Panc1 (cell line): ENCODE measurements at regions not wholly inside any gene's neighbourhood (a gene's known extent, or its start where the extent isn't known, plus 50 kb on each side); places are given as distances from the start of the nearest gene placed in this dataset.

Source experiments
- ATAC-seq: fragments of 200-7000 bp; cut with Tn5 transposase; 2 replicates; pipeline ENCODE4 v1.9.1; 2020; ENCODE audit warnings: mild to moderate bottlenecking, moderate library complexity
- BruUV-seq: library from RNA; stranded (reverse); fragments of 400-500 nt; replicated peaks from 2 replicates; lab custom pipeline; 2021; lab: Mats Ljungman, UMichigan
- CTCF ChIA-PET: fragments of 300-600 bp; sonication (Branson Sonifier 250); formaldehyde crosslinking; loops from one replicate; lab custom pipeline; 2022; ENCODE audit warnings: antibody characterized with exemption; lab: Charles Lee
- POLR2A ChIA-PET: fragments of 300-600 bp; sonication (Branson Sonifier 250); formaldehyde crosslinking; loops from one replicate; lab custom pipeline; 2022; ENCODE audit warnings: antibody characterized with exemption; lab: Charles Lee
- DNase-seq: peaks from one replicate; pipeline ENCODE4 v3.0.0-alpha.2; 2010; ENCODE audit warnings: low read depth, low spot score
- H3K27ac ChIP-seq: 2 replicates; pipeline ENCODE4 v1.5.1; 2011; ENCODE audit warnings: mild to moderate bottlenecking, low read length, inconsistent platforms
- H3K27me3 ChIP-seq: fragments of 200-500 bp; sonication (Bioruptor generic); 2 replicates; pipeline ENCODE4 v1.6.0; 2014; ENCODE audit warnings: low read length, inconsistent platforms; ENCODE audit not compliant: control insufficient read depth, insufficient read depth
- H3K36me3 ChIP-seq: fragments of 200-500 bp; sonication (Bioruptor generic); 2 replicates; pipeline ENCODE4 v1.5.1; 2014; ENCODE audit warnings: inconsistent platforms, mild to moderate bottlenecking, low read length, moderate library complexity; ENCODE audit not compliant: control insufficient read depth, insufficient read depth
- H3K4me1 ChIP-seq: 2 replicates; pipeline ENCODE4 v1.5.1; 2011; ENCODE audit warnings: inconsistent platforms, mild to moderate bottlenecking, low read length, moderate library complexity; ENCODE audit not compliant: control insufficient read depth, insufficient read depth
- H3K4me3 ChIP-seq, 2 experiments: 2 replicates each; pipeline ENCODE4 v1.5.1; 2011 to 2012; ENCODE audit warnings: low read depth in 2 of 2, low read length in 2 of 2, mild to moderate bottlenecking in 2 of 2, inconsistent platforms in 1 of 2, moderate library complexity in 1 of 2
- H3K9me3 ChIP-seq: fragments of 200-500 bp; sonication (Bioruptor generic); 2 replicates; pipeline ENCODE4 v1.5.1; 2014; ENCODE audit warnings: low read depth, mild to moderate bottlenecking, inconsistent platforms, low read length, moderate library complexity; ENCODE audit not compliant: control insufficient read depth, insufficient read depth
- CTCF ChIP-seq: fragments of 450-650 bp; IDR thresholded peaks from 2 replicates; pipeline ENCODE4 v1.5.1; 2017; ENCODE audit warnings: mild to moderate bottlenecking
- POLR2AphosphoS5 ChIP-seq: IDR thresholded peaks from 2 replicates; pipeline ENCODE4 v1.6.1; 2012; ENCODE audit warnings: mild to moderate bottlenecking, low read depth, low read length, moderate library complexity
- SIN3A ChIP-seq: IDR thresholded peaks from 2 replicates; pipeline ENCODE4 v1.6.1; 2012; ENCODE audit warnings: low read depth, mild to moderate bottlenecking, low read length, moderate library complexity, borderline replicate concordance; ENCODE audit not compliant: insufficient read depth
- TCF7L2 ChIP-seq: IDR thresholded peaks from 2 replicates; pipeline ENCODE4 v1.6.1; 2011; ENCODE audit warnings: mild to moderate bottlenecking, low read depth, low read length, inconsistent platforms
- in situ Hi-C: cut with HindIII; loops from 2 replicates; pipeline ENCODE4 v1.10.0; 2016; ENCODE audit warnings: low sequenced_read_pairs, low pct_unique_long_range_greater_than_20kb
- intact Hi-C: fragments of 100-400 bp; cut with micrococcal nuclease; formaldehyde crosslinking; loops from one replicate; pipeline ENCODE4 v1.10.0; 2022; ENCODE audit not compliant: unreplicated experiment
- TF ChIP-seq, protein P1 (sequence below), 2 experiments: IDR thresholded peaks; 2 replicates each; pipeline ENCODE4 v1.6.1; 2011 to 2012; ENCODE audit warnings: low read depth in 2 of 2, control low read depth in 1 of 2, low read length in 1 of 2, mild to moderate bottlenecking in 1 of 2, moderate library complexity in 1 of 2; ENCODE audit not compliant: insufficient read depth in 1 of 2

DNA sequence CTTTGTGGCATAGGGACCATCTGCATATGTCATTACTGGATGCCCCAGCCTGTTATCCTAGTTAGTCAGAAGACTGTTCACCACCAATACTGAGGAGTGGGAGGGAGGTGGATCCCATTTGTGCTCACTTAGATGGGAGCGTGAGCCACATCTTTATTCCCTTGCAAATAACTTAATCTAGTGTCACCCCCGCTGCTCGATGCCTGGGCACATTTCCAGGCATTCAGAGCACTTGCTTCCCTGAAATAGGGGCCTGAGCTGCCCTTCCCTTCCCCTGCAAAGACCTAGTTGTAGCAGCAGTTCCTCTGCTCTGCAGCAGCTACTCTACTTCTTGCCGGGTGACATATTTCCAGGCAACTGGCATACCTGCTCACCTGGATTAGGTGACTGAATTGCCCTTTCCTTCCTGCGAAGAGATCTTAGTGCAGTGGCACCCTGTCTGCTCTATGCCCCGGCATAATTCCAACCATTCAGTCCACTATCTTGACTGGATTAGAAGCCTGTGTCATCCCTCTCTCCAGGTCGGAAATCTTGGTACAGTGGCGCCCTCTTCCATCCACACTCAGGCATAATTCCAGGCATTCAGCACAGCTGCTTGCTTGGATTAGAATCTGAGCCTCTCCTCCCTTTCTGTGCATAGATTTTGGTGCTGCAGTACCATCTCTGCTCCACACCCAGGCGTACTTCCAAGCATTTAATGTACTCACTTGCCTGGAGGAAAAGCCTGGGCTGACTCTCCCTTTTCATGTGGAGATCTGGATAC, 1389.1 kb upstream of the TMEFF2 start:
- in situ Hi-C loops (no loop called here), intact Hi-C loops (no loop called here)
- CTCF ChIA-PET, result no interaction called here
- no peaks in the 10 kb centered on the region for H3K27me3 ChIP-seq
- H3K4me1 ChIP-seq, result no peaks in the 10 kb centered on the region
- no peak for TF ChIP-seq TCF7L2
- TF ChIP-seq CTCF, result no peak
- no peak for TF ChIP-seq POLR2AphosphoS5
- TF ChIP-seq, protein P1, sequence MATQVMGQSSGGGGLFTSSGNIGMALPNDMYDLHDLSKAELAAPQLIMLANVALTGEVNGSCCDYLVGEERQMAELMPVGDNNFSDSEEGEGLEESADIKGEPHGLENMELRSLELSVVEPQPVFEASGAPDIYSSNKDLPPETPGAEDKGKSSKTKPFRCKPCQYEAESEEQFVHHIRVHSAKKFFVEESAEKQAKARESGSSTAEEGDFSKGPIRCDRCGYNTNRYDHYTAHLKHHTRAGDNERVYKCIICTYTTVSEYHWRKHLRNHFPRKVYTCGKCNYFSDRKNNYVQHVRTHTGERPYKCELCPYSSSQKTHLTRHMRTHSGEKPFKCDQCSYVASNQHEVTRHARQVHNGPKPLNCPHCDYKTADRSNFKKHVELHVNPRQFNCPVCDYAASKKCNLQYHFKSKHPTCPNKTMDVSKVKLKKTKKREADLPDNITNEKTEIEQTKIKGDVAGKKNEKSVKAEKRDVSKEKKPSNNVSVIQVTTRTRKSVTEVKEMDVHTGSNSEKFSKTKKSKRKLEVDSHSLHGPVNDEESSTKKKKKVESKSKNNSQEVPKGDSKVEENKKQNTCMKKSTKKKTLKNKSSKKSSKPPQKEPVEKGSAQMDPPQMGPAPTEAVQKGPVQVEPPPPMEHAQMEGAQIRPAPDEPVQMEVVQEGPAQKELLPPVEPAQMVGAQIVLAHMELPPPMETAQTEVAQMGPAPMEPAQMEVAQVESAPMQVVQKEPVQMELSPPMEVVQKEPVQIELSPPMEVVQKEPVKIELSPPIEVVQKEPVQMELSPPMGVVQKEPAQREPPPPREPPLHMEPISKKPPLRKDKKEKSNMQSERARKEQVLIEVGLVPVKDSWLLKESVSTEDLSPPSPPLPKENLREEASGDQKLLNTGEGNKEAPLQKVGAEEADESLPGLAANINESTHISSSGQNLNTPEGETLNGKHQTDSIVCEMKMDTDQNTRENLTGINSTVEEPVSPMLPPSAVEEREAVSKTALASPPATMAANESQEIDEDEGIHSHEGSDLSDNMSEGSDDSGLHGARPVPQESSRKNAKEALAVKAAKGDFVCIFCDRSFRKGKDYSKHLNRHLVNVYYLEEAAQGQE (IDR thresholded peaks at IDR 0.05; ENCODE audit: insufficient read depth in 1 of 2, low read depth in 2 of 2, low read length in 1 of 2), result no peak
- TF ChIP-seq SIN3A, result no peak
- H3K9me3 ChIP-seq, result no peaks in the 10 kb centered on the region
- no TSS peak for BruUV-seq
- no peak overlapping the region for H3K4me3 ChIP-seq
- no peak overlapping the region for H3K27ac ChIP-seq
- POLR2A ChIA-PET, result no interaction called here
- H3K36me3 ChIP-seq, result no peaks in the 10 kb centered on the region
- no peak for ATAC-seq
- DNase-seq, result no peak

DNA sequence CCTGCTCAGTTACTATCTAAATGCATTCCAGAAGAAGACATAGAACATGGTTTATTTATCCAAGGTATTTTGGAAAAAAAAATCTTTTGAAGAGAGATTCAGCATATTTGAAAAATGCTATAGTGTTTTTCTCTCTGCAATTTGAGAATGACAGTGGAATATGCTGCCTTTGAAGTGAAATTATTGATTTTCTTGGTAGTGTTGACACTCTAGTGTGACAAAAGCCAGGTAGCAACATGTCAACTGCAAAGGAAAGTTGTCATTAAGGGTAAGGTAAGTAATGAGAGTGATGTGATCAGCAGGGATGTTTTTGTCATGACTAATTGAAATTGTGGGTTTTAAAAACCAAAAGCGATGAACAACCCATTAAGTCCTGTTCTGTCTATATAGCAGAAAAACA, 1387.1 kb upstream of the TMEFF2 start:
- POLR2A ChIA-PET, result no interaction called here
- Histone ChIP-seq H3K27me3 (no peaks in the 10 kb centered on the region), H3K9me3 (no peaks in the 10 kb centered on the region), H3K27ac (no peak overlapping the region), H3K4me3 (no peak overlapping the region), H3K4me1 (no peaks in the 10 kb centered on the region), H3K36me3 (no peaks in the 10 kb centered on the region)
- CTCF ChIA-PET, result no interaction called here
- no peak for TF ChIP-seq SIN3A
- BruUV-seq, result no TSS peak
- intact Hi-C loops, result no loop called here
- in situ Hi-C loops, result no loop called here
- ATAC-seq (no peak), DNase-seq (no peak)

- no peak overlapping the region for H3K4me3 ChIP-seq
- CTCF ChIA-PET, result no interaction called here
- DNase-seq (no peak), ATAC-seq (no peak)
- no TSS peak for BruUV-seq
- no peak overlapping the region for H3K27ac ChIP-seq
- H3K4me1 ChIP-seq, result no peaks in the 10 kb centered on the region
- TF ChIP-seq POLR2AphosphoS5 (no peak), CTCF (no peak), SIN3A (no peak), TCF7L2 (no peak)
- TF ChIP-seq, protein P1 (IDR thresholded peaks at IDR 0.05; ENCODE audit: insufficient read depth in 1 of 2, low read depth in 2 of 2, low read length in 1 of 2), result no peak
- no peaks in the 10 kb centered on the region for H3K27me3 ChIP-seq
- no peaks in the 10 kb centered on the region for H3K36me3 ChIP-seq
- intact Hi-C loops (no loop called here), in situ Hi-C loops (no loop called here)
- POLR2A ChIA-PET, result no interaction called here
- H3K9me3 ChIP-seq, result no peaks in the 10 kb centered on the region
Measured at GRCh38 chr2:193580176-193580950, 1385.6 kb upstream of the TMEFF2 start.
